HG03575 (cell line): ENCODE measurements at regions not wholly inside any gene's neighbourhood (a gene's known extent, or its start where the extent isn't known, plus 50 kb on each side); places are given as distances from the start of the nearest gene placed in this dataset.

ENCODE experiments used
- ATAC-seq: cut with Tn5 transposase; IDR thresholded peaks from one replicate; pipeline ENCODE4 v1.9.1; 2021; ENCODE audit not compliant: unreplicated experiment, insufficient number of reproducible peaks, low FRiP score; ENCODE audit errors: extremely low read depth

DNA sequence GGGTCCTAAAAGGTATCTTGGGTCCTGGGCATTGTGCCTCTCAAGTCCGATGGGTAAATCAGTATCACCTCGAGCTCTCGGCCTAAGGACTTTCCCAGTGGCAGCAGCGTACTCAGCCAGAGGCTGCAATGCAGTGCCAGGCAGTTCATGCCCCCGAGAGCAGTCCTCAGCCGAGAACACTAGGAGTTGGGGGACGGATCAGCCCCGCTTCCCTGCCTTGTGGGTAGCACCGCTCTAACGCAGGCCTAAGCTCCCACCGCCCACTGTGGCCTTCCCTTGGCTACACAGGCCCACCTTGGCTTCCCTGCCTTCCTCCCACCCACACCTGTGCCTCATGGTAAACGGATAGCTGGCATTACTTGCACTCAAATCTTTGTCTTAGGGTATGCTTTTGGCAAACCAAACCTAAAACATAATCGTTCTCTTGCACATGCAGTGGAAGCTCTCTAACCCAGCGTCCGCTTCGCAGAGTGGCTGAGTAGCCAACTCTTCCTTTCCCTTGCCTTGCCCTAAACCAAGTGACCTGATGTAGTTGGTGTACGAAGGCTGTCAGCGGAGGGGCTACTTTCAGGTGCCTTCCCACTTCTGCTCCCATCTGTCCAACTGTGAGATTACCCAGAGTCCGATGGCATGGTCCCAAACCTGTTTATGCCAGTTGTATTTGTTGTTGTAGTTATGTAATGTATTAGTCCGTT is 73.2 kb upstream of the CHST15 start:
- ATAC-seq = no peak

DNA sequence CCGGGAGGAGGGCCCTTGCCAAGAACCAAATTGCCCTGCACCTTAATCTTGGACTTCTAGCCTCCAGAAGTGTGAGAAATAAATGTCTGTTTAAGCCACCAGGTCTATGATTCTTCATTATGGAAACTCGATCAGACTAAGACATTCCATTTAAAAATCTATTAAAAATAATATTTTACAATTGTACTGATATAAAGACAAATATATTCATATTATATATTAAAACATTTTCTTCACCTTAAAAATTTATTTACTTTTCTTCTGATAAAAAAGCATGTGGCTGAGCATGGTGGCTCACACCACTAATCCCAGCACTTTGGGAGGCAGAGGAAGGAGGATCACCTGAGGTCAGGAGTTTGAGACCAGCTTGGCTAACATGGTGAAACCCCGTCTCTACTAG is 72.4 kb upstream of the CHST15 start:
- ATAC-seq = no peak

DNA sequence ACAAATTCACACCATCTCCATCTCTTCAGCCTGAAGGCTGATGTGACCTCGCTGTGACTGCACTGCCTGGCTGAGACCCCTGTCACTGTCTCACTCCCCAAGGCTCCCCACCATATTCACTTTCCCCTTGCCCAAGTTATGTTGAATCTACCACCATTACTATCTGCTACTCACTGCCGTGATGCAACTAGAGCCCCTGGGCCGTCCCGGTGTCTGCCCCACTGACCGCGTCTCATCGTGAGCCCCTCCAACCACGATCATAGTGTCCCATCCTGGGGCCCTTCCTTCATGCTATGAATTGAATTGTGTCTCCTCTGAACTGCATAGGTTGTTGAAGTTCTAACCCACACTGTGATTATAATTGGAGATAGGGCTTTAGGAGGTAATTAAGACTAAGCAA is 71.9 kb upstream of the CHST15 start:
- ATAC-seq = no peak

DNA sequence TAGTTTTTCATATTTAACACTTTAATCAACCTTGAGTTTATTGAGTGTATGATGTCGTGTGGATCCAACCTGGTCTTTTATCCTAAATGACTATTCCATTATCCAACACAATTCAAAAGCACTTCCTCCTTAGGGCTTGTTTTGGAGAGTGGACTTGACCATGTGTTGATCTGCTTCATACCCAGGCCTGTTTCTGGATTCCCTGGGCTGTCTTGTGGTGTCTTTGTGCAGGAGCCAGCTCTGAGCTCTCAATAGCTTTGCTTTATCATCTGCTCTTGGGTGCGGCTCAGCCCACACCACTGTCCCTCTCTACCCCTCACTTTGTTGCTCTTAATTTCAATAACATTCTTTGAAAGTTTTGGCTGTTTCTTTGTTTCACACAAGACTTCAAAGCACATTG is 70.9 kb upstream of the CHST15 start:
- no peak for ATAC-seq

DNA sequence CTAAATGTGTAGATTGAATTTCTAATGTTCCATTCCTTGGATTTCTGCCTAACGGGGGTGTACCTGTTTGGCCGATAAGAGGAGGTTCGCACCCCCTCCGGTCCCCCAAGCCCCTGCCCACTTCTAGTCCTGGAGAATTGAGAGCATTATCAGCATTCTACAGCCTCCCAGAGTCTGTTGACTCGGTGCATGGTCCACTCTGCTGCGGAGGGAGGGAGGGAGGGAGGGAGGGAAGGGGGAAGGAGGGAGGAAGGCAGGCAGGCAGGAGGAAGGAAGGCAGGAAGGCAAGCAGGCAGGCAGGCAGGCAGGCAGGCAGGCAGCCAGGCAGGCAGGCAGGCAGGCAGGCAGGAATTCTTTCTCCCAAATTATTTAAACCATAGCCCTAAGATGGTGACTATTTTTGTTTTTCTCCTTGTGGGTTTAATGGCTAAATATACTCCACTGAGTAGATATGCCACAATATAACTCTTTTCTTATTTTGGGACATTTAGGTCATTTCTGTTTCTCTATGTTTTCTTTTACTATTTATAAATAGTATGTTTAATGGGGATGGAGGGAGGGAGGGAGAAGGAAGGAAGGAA is 69.5 kb upstream of the CHST15 start:
- no peak for ATAC-seq

- ATAC-seq = no peak
Measured at GRCh38 chr10:124162136-124162535, 68.7 kb upstream of the CHST15 start.

GRCh38 chr10:124161601-124162000 is 68.2 kb upstream of the CHST15 start:
- ATAC-seq = no peak

- ATAC-seq = no peak
Measured at GRCh38 chr10:124160943-124161582, 67.7 kb upstream of the CHST15 start.

GRCh38 chr10:124160176-124160575 is 66.8 kb upstream of the CHST15 start:
- no peak for ATAC-seq

DNA sequence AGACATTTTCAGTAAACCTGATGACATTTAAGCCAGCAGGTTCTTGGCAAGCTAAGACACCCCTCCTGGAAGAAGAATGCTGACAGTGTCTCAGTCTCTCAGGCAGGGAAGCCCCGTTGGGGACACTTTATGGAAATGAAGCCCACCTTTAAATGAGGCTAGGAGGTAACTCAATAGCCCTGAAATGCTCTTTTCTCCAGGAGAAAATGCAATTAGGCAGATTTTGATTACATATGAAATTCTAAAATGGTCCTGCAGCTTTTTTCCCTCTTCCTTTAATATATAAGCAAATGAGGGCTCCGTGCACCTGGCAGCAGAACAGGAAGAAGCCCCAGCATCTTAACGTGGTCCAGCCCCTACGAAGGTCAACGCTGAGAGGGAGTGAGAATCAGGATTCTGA is 65.8 kb upstream of the CHST15 start:
- no peak for ATAC-seq

GRCh38 chr10:124158592-124158991 is 65.2 kb upstream of the CHST15 start:
- no peak for ATAC-seq

- ATAC-seq = no peak
Measured at GRCh38 chr10:124157271-124157681, 63.9 kb upstream of the CHST15 start.

GRCh38 chr10:124156524-124157260 is 63.3 kb upstream of the CHST15 start:
- no peak for ATAC-seq

GRCh38 chr10:124155781-124156435 is 62.5 kb upstream of the CHST15 start:
- no peak for ATAC-seq

DNA sequence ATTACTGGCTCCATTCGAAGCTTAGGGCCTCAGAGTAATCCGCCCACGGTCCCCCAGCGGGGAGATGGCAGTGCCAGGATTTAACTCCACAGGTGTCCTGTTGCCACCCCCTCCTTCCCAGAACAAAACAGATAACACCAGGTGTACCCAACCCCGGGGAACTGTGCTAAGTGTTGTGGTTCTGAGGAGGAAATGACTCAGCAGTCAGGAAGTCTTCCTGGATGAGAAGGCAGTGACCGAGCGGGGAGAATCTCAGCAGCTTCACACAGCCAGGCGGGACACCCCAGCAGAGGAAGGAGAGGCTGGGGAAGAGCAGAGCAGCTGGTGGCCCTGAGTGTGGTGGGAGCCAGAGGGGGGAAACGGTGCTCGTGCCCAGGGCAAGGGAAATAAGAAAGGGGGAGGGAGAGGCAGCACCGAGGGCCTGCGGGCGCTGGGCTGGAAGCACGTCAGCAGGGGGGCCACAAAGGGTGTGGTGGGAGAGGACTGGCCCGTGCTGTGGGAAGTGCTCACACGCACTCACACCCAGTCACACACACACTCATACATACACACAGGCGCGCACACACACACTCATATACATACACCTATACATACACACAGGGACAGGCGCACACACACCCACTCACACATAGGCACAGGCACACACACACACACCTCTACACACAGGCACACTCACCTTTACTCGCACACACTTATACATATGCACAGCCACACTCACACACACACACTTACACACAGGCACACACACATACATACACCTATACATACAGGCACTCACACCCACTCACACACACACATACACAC is 59.8 kb upstream of the CHST15 start:
- ATAC-seq = peak; percentile 92

GRCh38 chr10:124152139-124153022 is 59.0 kb upstream of the CHST15 start:
- no peak for ATAC-seq

GRCh38 chr10:124151466-124152095 is 58.2 kb upstream of the CHST15 start:
- ATAC-seq = no peak
